AG04450 (cell line): ENCODE measurements at regions not wholly inside any gene's neighbourhood (a gene's known extent, or its start where the extent isn't known, plus 50 kb on each side); places are given as distances from the start of the nearest gene placed in this dataset.
"Not testable (repeated sequence)": the region's sequence is repeated elsewhere in the genome, so short reads cannot be mapped to it uniquely, and the experiment has no call there.

ENCODE experiments used
- CTCF ChIA-PET: fragments of 300-600, 350-600 bp; formaldehyde crosslinking; extraction: SDS; loops from one replicate; lab custom pipeline; 2022; ENCODE audit warnings: antibody characterized with exemption, inconsistent platforms; lab: Charles Lee
- POLR2A ChIA-PET: fragments of 350-600 bp; formaldehyde crosslinking; extraction: SDS; loops from one replicate; lab custom pipeline; 2021; ENCODE audit warnings: antibody characterized with exemption, inconsistent platforms; lab: Yijun Ruan, JAX
- DNase-seq: peaks from one replicate; pipeline ENCODE4 v3.0.0-alpha.2; 2011; ENCODE audit warnings: low read depth, low spot score
- H3K27ac ChIP-seq: one replicate; pipeline ENCODE4 v1.5.1; 2012; ENCODE audit warnings: low read depth, low read length, control low read depth
- H3K27me3 ChIP-seq: one replicate; pipeline ENCODE4 v1.6.0; 2012; ENCODE audit warnings: low read length; ENCODE audit not compliant: control insufficient read depth, insufficient read depth
- H3K4me3 ChIP-seq: 2 replicates; pipeline ENCODE4 v1.5.1; 2011; ENCODE audit warnings: mild to moderate bottlenecking, low read depth, low read length, control low read depth
- H3K9me3 ChIP-seq: 2 replicates; pipeline ENCODE4 v1.5.1; 2012; ENCODE audit warnings: low read length; ENCODE audit not compliant: control insufficient read depth, insufficient read depth
- TF ChIP-seq, protein P1 (sequence below): IDR thresholded peaks from 2 replicates; pipeline ENCODE4 v1.5.1; 2011; ENCODE audit warnings: low read depth, low read length, control low read depth, inconsistent platforms

DNA sequence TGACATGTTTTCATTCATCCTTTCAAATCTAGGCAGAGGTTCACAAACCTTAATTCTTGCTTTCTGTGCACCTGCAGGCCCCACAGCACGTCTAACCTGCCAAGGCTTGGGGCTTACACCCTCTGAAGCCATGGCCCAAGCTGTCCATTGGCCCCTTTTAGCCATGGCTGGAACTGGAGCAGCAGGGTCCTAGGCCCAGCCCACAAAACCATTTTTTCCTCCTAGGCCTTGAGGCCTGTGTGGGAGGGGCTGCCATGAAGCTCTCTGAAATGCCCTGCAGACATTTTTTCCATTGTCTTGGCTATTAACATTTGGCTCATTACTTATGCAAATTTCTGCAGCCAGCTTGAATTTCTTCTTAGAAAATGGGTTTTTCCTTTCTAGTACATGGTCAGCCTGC lies 547.5 kb downstream of the KCNH5 start:
- POLR2A ChIA-PET = no interaction called here

DNA sequence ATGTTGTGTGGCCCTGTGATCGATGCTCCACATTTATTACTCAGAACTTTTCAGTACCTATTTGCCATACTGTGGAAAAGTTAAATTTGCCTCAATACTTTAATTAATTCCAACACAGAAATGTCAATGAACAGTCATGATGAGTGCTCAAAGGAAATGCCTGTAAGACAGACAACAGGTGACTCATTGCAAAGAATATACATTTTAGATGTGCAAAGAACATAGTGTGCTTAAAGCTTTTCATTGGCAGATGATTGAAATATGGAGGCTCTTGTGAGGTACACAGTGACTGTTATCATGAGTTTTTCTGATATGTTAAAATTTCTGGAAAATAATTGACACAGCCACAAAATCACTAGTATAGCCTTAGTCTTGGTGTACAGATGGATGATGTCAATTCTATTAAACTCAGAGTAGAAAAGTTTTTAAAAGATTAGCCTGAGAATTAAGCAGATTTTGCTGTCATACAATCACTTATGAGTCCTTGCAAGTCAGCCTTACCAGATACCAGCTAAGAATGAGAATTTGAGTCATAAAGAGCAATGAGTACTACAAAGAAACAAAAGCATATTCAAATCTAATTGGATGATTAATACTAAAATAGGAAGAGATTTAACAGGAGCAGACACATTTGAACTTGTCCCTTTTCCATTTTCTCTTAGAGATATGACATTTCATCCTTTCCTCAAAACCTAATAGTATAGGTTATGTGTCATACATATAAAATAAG lies 544.1 kb downstream of the KCNH5 start:
- no peaks in the 10 kb centered on the region for H3K27me3 ChIP-seq
- TF ChIP-seq, protein P1, sequence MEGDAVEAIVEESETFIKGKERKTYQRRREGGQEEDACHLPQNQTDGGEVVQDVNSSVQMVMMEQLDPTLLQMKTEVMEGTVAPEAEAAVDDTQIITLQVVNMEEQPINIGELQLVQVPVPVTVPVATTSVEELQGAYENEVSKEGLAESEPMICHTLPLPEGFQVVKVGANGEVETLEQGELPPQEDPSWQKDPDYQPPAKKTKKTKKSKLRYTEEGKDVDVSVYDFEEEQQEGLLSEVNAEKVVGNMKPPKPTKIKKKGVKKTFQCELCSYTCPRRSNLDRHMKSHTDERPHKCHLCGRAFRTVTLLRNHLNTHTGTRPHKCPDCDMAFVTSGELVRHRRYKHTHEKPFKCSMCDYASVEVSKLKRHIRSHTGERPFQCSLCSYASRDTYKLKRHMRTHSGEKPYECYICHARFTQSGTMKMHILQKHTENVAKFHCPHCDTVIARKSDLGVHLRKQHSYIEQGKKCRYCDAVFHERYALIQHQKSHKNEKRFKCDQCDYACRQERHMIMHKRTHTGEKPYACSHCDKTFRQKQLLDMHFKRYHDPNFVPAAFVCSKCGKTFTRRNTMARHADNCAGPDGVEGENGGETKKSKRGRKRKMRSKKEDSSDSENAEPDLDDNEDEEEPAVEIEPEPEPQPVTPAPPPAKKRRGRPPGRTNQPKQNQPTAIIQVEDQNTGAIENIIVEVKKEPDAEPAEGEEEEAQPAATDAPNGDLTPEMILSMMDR = no peak
- DNase-seq = no peak
- no peak overlapping the region for H3K27ac ChIP-seq
- POLR2A ChIA-PET = no interaction called here
- H3K9me3 ChIP-seq = peaks cover 12% of the 10 kb centered on the region
- no peak overlapping the region for H3K4me3 ChIP-seq
- CTCF ChIA-PET = no interaction called here

More for the DNA sequence above, 547.5 kb downstream of the KCNH5 start:
- Histone ChIP-seq H3K9me3 (peaks cover 15% of the 10 kb centered on the region), H3K4me3 (no peak overlapping the region), H3K27ac (no peak overlapping the region), H3K27me3 (no peaks in the 10 kb centered on the region)
- CTCF ChIA-PET = no interaction called here
- no peak for DNase-seq
- TF ChIP-seq, protein P1 = no peak

DNA sequence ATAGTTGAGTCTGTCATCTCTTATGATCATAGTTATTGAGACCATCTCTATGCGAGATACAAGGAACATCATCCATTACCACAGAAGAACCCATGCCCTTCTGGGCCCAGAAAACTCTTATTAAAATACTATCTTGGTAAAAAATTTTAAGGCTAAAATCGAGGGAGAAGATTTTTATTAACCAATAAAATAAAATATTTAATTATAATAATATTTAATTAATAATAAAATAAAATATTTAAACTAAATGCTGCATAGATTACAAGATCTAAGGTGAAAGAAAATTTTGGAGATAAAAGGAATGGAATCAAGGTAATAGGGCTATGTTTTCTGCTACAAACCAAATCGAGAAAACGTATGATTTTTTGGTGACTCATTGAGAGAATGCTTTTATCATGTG lies 540.2 kb downstream of the KCNH5 start:
- TF ChIP-seq, protein P1 = no peak
- no peaks in the 10 kb centered on the region for H3K27me3 ChIP-seq
- H3K9me3 ChIP-seq = no peaks in the 10 kb centered on the region
- no peak overlapping the region for H3K27ac ChIP-seq
- ChIA-PET POLR2A (no interaction called here), CTCF (no interaction called here)
- no peak overlapping the region for H3K4me3 ChIP-seq
- no peak for DNase-seq

DNA sequence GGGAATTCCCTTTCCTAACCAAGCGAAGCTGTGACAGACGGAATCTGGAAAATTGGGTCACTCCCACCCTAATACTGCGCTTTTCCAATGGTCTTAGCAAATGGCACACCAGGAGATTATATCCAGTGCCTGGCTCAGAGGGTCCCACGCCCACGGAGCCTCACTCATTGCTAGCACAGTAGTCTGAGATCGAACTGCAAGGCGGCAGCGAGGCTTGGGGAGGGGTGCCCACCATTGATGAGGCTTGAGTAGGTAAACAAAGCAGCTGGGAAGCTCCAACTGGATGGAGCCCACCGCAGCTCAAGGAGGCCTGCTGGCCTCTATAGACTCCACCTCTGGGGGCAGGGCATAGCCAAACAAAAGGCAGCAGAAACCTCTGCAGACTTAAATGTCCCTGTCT lies 523.9 kb downstream of the KCNH5 start:
- H3K27me3 ChIP-seq, CTCF ChIA-PET, DNase-seq, H3K4me3 ChIP-seq, POLR2A ChIA-PET, H3K9me3 ChIP-seq, H3K27ac ChIP-seq: not testable (repeated sequence)

DNA sequence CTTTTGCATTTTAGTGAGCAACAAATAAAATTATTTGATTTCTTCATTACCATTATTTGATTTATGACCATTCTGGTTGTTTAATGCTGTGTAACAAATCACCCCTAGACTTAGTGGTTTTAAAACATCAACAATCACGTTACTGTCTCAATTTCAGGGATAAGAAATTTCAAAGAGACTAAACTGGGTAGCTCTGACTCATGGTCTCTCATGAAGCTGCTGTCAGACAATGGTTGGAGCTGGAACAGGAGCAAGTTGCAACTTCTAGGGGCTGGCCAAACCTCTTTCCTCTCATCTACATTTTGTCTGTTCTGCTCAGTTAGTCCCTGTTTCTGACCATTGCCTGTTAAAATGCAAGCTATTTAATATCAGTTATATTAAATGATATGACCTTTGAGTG lies 517.0 kb downstream of the KCNH5 start:
- POLR2A ChIA-PET = no interaction called here
- no peak for DNase-seq
- TF ChIP-seq, protein P1 = no peak

More for the DNA sequence above, 517.0 kb downstream of the KCNH5 start:
- Histone ChIP-seq H3K9me3 (no peaks in the 10 kb centered on the region), H3K27ac (no peak overlapping the region), H3K4me3 (no peak overlapping the region), H3K27me3 (no peaks in the 10 kb centered on the region)
- CTCF ChIA-PET = no interaction called here
